Neural progenitor cell (in vitro differentiated cells): ENCODE measurements at regions not wholly inside any gene's neighbourhood (a gene's known extent, or its start where the extent isn't known, plus 50 kb on each side); places are given as distances from the start of the nearest gene placed in this dataset.

Experiments used
- DNase-seq: peaks from one replicate; pipeline ENCODE4 v3.0.0-alpha.2; 2016; ENCODE audit warnings: low spot score
- H2AFZ ChIP-seq: fragments of 200-600 bp; sonication (generic); replicated peaks from 2 replicates; pipeline ENCODE4 v1.6.1; 2016; ENCODE audit warnings: antibody characterized with exemption
- H3F3A ChIP-seq: fragments of 200-600 bp; sonication (generic); 2 replicates; pipeline ENCODE4 v1.6.1; 2016; ENCODE audit warnings: antibody characterized with exemption, low read depth
- H3K27ac ChIP-seq: fragments of 200-600 bp; sonication (generic); 2 replicates; pipeline ENCODE4 v1.5.1; 2016; ENCODE audit warnings: mild to moderate bottlenecking
- H3K27me3 ChIP-seq: fragments of 200-600 bp; sonication (generic); 2 replicates; pipeline ENCODE4 v1.6.1; 2016; ENCODE audit warnings: mild to moderate bottlenecking, moderate library complexity
- H3K36me3 ChIP-seq: fragments of 200-600 bp; sonication (generic); 2 replicates; pipeline ENCODE4 v1.5.1; 2016
- H3K4me1 ChIP-seq: fragments of 200-600 bp; sonication (generic); 2 replicates; pipeline ENCODE4 v1.6.1; 2016; ENCODE audit warnings: mixed run types
- H3K4me2 ChIP-seq: fragments of 200-600 bp; sonication (generic); 2 replicates; pipeline ENCODE4 v1.6.1; 2016
- H3K4me3 ChIP-seq: fragments of 200-600 bp; sonication (generic); 2 replicates; pipeline ENCODE4 v1.5.1; 2016
- H3K79me2 ChIP-seq: fragments of 200-600 bp; sonication (generic); 2 replicates; pipeline ENCODE4 v1.6.1; 2016; ENCODE audit warnings: low read depth
- H3K9ac ChIP-seq: fragments of 200-600 bp; sonication (generic); 2 replicates; pipeline ENCODE4 v1.6.1; 2016
- H3K9me3 ChIP-seq: fragments of 200-600 bp; sonication (generic); 2 replicates; pipeline ENCODE4 v1.5.1; 2016; ENCODE audit warnings: low read depth
- H4K20me1 ChIP-seq: fragments of 200-600 bp; sonication (generic); 2 replicates; pipeline ENCODE4 v1.6.1; 2016; ENCODE audit warnings: low read depth
- H3K27ac Mint-ChIP-seq: 3 replicates; pipeline ENCODE4 v1.8.0; 2021; ENCODE audit warnings: mixed read lengths
- H3K27me3 Mint-ChIP-seq: 2 replicates; pipeline ENCODE4 v1.8.0; 2022; ENCODE audit warnings: low read depth, mild to moderate bottlenecking, inconsistent platforms, moderate library complexity, mixed read lengths; ENCODE audit not compliant: insufficient read depth
- H3K36me3 Mint-ChIP-seq: 3 replicates; pipeline ENCODE4 v1.8.0; 2021; ENCODE audit warnings: mixed read lengths
- H3K4me1 Mint-ChIP-seq: 3 replicates; pipeline ENCODE4 v1.8.0; 2021; ENCODE audit warnings: mixed read lengths
- H3K4me3 Mint-ChIP-seq: 3 replicates; pipeline ENCODE4 v1.8.0; 2021; ENCODE audit warnings: mild to moderate bottlenecking, moderate library complexity, mixed read lengths
- H3K9me3 Mint-ChIP-seq: 3 replicates; pipeline ENCODE4 v1.8.0; 2020; ENCODE audit warnings: mixed read lengths
- CTCF ChIP-seq: fragments of 200-600 bp; sonication (generic); IDR thresholded peaks from 2 replicates; pipeline ENCODE4 v1.5.1; 2017; ENCODE audit warnings: antibody characterized with exemption, mild to moderate bottlenecking
- EZH2 ChIP-seq: fragments of 200-600 bp; sonication (generic); IDR thresholded peaks from 2 replicates; pipeline ENCODE4 v1.6.1; 2017; ENCODE audit warnings: antibody characterized with exemption, mild to moderate bottlenecking, moderate library complexity
- EZH2phosphoT487 ChIP-seq: fragments of 200-600 bp; sonication (generic); IDR thresholded peaks from 2 replicates; pipeline ENCODE4 v1.6.1; 2017; ENCODE audit warnings: antibody characterized with exemption

GRCh38 chr4:62550121-62550520, 1350.0 kb downstream of the ADGRL3 start:
- Mint-ChIP-seq H3K27ac (no peak overlapping the region), H3K36me3 (no peaks in the 10 kb centered on the region), H3K9me3 (no peaks in the 10 kb centered on the region), H3K4me3 (no peak overlapping the region), H3K27me3 (no peaks in the 10 kb centered on the region), H3K4me1 (peaks cover 20% of the 10 kb centered on the region)
- H3K27me3 ChIP-seq = no peaks in the 10 kb centered on the region
- H4K20me1 ChIP-seq = no peaks in the 10 kb centered on the region
- TF ChIP-seq CTCF (no peak), EZH2phosphoT487 (no peak), EZH2 (no peak)
- no peaks in the 10 kb centered on the region for H3K36me3 ChIP-seq
- H3K4me1 ChIP-seq = peaks cover 37% of the 10 kb centered on the region
- H2AFZ ChIP-seq = no peak overlapping the region
- no peak overlapping the region for H3K4me2 ChIP-seq
- no peak overlapping the region for H3K9ac ChIP-seq
- H3K79me2 ChIP-seq = no peaks in the 10 kb centered on the region
- H3F3A ChIP-seq = no peaks in the 10 kb centered on the region
- peak; percentile 16 for DNase-seq
- no peak overlapping the region for H3K4me3 ChIP-seq
- no peak overlapping the region for H3K27ac ChIP-seq
- H3K9me3 ChIP-seq = no peaks in the 10 kb centered on the region

- Histone ChIP-seq H4K20me1 (no peaks in the 10 kb centered on the region), H3K79me2 (no peaks in the 10 kb centered on the region), H3K27ac (no peak overlapping the region), H3K27me3 (no peaks in the 10 kb centered on the region), H3K36me3 (no peaks in the 10 kb centered on the region), H3K9me3 (no peaks in the 10 kb centered on the region), H3K9ac (no peak overlapping the region), H3F3A (no peaks in the 10 kb centered on the region), H2AFZ (no peak overlapping the region), H3K4me3 (no peak overlapping the region), H3K4me2 (no peak overlapping the region), H3K4me1 (peaks cover 37% of the 10 kb centered on the region)
- Mint-ChIP-seq H3K4me3 (no peak overlapping the region), H3K4me1 (peaks cover 20% of the 10 kb centered on the region), H3K36me3 (no peaks in the 10 kb centered on the region), H3K27me3 (no peaks in the 10 kb centered on the region), H3K9me3 (no peaks in the 10 kb centered on the region), H3K27ac (no peak overlapping the region)
- no peak for TF ChIP-seq EZH2phosphoT487
- TF ChIP-seq EZH2 = no peak
- no peak for TF ChIP-seq CTCF
- no peak for DNase-seq
These were observed 1349.5 kb downstream of the ADGRL3 start for GRCh38 chr4:62549601-62550000.

GRCh38 chr4:62548765-62549164, 1348.6 kb downstream of the ADGRL3 start:
- no peaks in the 10 kb centered on the region for H3K9me3 ChIP-seq
- no peak overlapping the region for H3K4me3 Mint-ChIP-seq
- no peak overlapping the region for H3K27ac ChIP-seq
- H4K20me1 ChIP-seq = no peaks in the 10 kb centered on the region
- H3K9ac ChIP-seq = no peak overlapping the region
- no peaks in the 10 kb centered on the region for H3K9me3 Mint-ChIP-seq
- H3K36me3 Mint-ChIP-seq = no peaks in the 10 kb centered on the region
- peaks cover 37% of the 10 kb centered on the region for H3K4me1 ChIP-seq
- no peak overlapping the region for H3K4me3 ChIP-seq
- no peaks in the 10 kb centered on the region for H3K27me3 ChIP-seq
- TF ChIP-seq EZH2 = no peak
- TF ChIP-seq EZH2phosphoT487 = no peak
- TF ChIP-seq CTCF = no peak
- no peak overlapping the region for H3K4me2 ChIP-seq
- no peaks in the 10 kb centered on the region for H3K36me3 ChIP-seq
- H3K27me3 Mint-ChIP-seq = no peaks in the 10 kb centered on the region
- no peaks in the 10 kb centered on the region for H3F3A ChIP-seq
- H3K27ac Mint-ChIP-seq = no peak overlapping the region
- peaks cover 20% of the 10 kb centered on the region for H3K4me1 Mint-ChIP-seq
- H3K79me2 ChIP-seq = no peaks in the 10 kb centered on the region
- no peak for DNase-seq
- H2AFZ ChIP-seq = peak overlapping the region; percentile 55

- TF ChIP-seq CTCF (peak; percentile 19), EZH2 (no peak)
- Histone ChIP-seq H3K9me3 (no peaks in the 10 kb centered on the region), H3F3A (no peaks in the 10 kb centered on the region), H3K4me2 (no peak overlapping the region), H3K9ac (no peak overlapping the region), H2AFZ (peak overlapping the region; percentile 55), H3K79me2 (no peaks in the 10 kb centered on the region), H4K20me1 (no peaks in the 10 kb centered on the region), H3K36me3 (no peaks in the 10 kb centered on the region), H3K4me1 (peaks cover 37% of the 10 kb centered on the region), H3K27ac (no peak overlapping the region), H3K4me3 (no peak overlapping the region), H3K27me3 (no peaks in the 10 kb centered on the region)
- H3K27ac Mint-ChIP-seq = no peak overlapping the region
- DNase-seq = peak; percentile 30
- H3K4me3 Mint-ChIP-seq = no peak overlapping the region
- no peaks in the 10 kb centered on the region for H3K36me3 Mint-ChIP-seq
- no peaks in the 10 kb centered on the region for H3K27me3 Mint-ChIP-seq
- no peaks in the 10 kb centered on the region for H3K9me3 Mint-ChIP-seq
- peaks cover 20% of the 10 kb centered on the region for H3K4me1 Mint-ChIP-seq
These were observed 1348.0 kb downstream of the ADGRL3 start for GRCh38 chr4:62548108-62548524.
